ENCODE measurements at regions not wholly inside any gene's neighbourhood (a gene's known extent, or its start where the extent isn't known, plus 50 kb on each side); places are given as distances from the start of the nearest gene placed in this dataset.
"Not testable (repeated sequence)": the region's sequence is repeated elsewhere in the genome, so short reads cannot be mapped to it uniquely, and the experiment has no call there.

- DNase-seq (no peak), ATAC-seq (ENCODE audit: low read depth) (no peak)
- no peak overlapping the region for H3K27ac Mint-ChIP-seq
- H3K36me3 Mint-ChIP-seq = no peaks in the 10 kb centered on the region
- POLR2A ChIA-PET = no interaction called here
- no peaks in the 10 kb centered on the region for H3K4me1 Mint-ChIP-seq
- no peak overlapping the region for H3K4me3 Mint-ChIP-seq
- H3K9me3 Mint-ChIP-seq = peaks cover 2% of the 10 kb centered on the region
- H3K27me3 Mint-ChIP-seq = peaks cover 4% of the 10 kb centered on the region
Measured at GRCh38 chrX:112577146-112577545, 102.6 kb downstream of the LHFPL1 start.

GRCh38 chrX:112571388-112571787 lies 108.3 kb downstream of the LHFPL1 start:
- ATAC-seq (ENCODE audit: low read depth) (no peak), DNase-seq (no peak)
- Mint-ChIP-seq H3K4me1 (no peaks in the 10 kb centered on the region), H3K27me3 (no peaks in the 10 kb centered on the region), H3K36me3 (no peaks in the 10 kb centered on the region), H3K9me3 (peaks cover 2% of the 10 kb centered on the region), H3K4me3 (no peak overlapping the region), H3K27ac (no peak overlapping the region)
- POLR2A ChIA-PET = no interaction called here

GRCh38 chrX:112555831-112556230 lies 123.9 kb downstream of the LHFPL1 start:
- no peak for ATAC-seq (ENCODE audit: low read depth)

GRCh38 chrX:112545051-112545450 lies 134.7 kb downstream of the LHFPL1 start:
- H3K27ac Mint-ChIP-seq = no peak overlapping the region
- POLR2A ChIA-PET = no interaction called here
- no peaks in the 10 kb centered on the region for H3K9me3 Mint-ChIP-seq
- no peaks in the 10 kb centered on the region for H3K27me3 Mint-ChIP-seq
- H3K4me3 Mint-ChIP-seq = no peak overlapping the region
- no peaks in the 10 kb centered on the region for H3K36me3 Mint-ChIP-seq
- H3K4me1 Mint-ChIP-seq = no peaks in the 10 kb centered on the region
- ATAC-seq (ENCODE audit: low read depth) (no peak), DNase-seq (no peak)

More at GRCh38 chrX:112555831-112556230, 123.9 kb downstream of the LHFPL1 start:
- Mint-ChIP-seq H3K4me1 (no peaks in the 10 kb centered on the region), H3K27ac (no peak overlapping the region), H3K36me3 (no peaks in the 10 kb centered on the region), H3K4me3 (no peak overlapping the region), H3K9me3 (no peaks in the 10 kb centered on the region), H3K27me3 (no peaks in the 10 kb centered on the region)
- DNase-seq = no peak
- POLR2A ChIA-PET = no interaction called here

GRCh38 chrX:112536544-112536943 lies 143.2 kb downstream of the LHFPL1 start:
- H3K4me3 Mint-ChIP-seq = no peak overlapping the region
- no peaks in the 10 kb centered on the region for H3K4me1 Mint-ChIP-seq
- no peaks in the 10 kb centered on the region for H3K9me3 Mint-ChIP-seq
- no peak overlapping the region for H3K27ac Mint-ChIP-seq
- POLR2A ChIA-PET = no interaction called here
- no peak for DNase-seq
- no peak for ATAC-seq (ENCODE audit: low read depth)
- H3K36me3 Mint-ChIP-seq = no peaks in the 10 kb centered on the region
- H3K27me3 Mint-ChIP-seq = no peaks in the 10 kb centered on the region

GRCh38 chrX:112527903-112528302 lies 151.8 kb downstream of the LHFPL1 start:
- Mint-ChIP-seq H3K4me3 (no peak overlapping the region), H3K27me3 (no peaks in the 10 kb centered on the region), H3K4me1 (no peaks in the 10 kb centered on the region), H3K36me3 (no peaks in the 10 kb centered on the region), H3K9me3 (no peaks in the 10 kb centered on the region), H3K27ac (no peak overlapping the region)
- ATAC-seq (ENCODE audit: low read depth) (no peak), DNase-seq (no peak)
- POLR2A ChIA-PET = no interaction called here

GRCh38 chrX:112521676-112522075 lies 158.1 kb downstream of the LHFPL1 start:
- no peaks in the 10 kb centered on the region for H3K36me3 Mint-ChIP-seq
- H3K4me3 Mint-ChIP-seq = no peak overlapping the region
- no peaks in the 10 kb centered on the region for H3K4me1 Mint-ChIP-seq
- no peak for DNase-seq
- H3K9me3 Mint-ChIP-seq = no peaks in the 10 kb centered on the region
- no peak for ATAC-seq (ENCODE audit: low read depth)
- POLR2A ChIA-PET = no interaction called here
- no peak overlapping the region for H3K27ac Mint-ChIP-seq
- H3K27me3 Mint-ChIP-seq = no peaks in the 10 kb centered on the region

GRCh38 chrX:112520124-112520523 lies 159.6 kb downstream of the LHFPL1 start:
- Mint-ChIP-seq H3K9me3 (no peaks in the 10 kb centered on the region), H3K27me3 (no peaks in the 10 kb centered on the region), H3K27ac (no peak overlapping the region), H3K4me3 (no peak overlapping the region), H3K36me3 (no peaks in the 10 kb centered on the region), H3K4me1 (no peaks in the 10 kb centered on the region)
- DNase-seq (no peak), ATAC-seq (ENCODE audit: low read depth) (no peak)
- POLR2A ChIA-PET = no interaction called here

- H3K36me3 Mint-ChIP-seq = no peaks in the 10 kb centered on the region
Measured at GRCh38 chrX:112513154-112513553, 166.6 kb downstream of the LHFPL1 start.

GRCh38 chrX:112512509-112512908 lies 167.2 kb downstream of the LHFPL1 start:
- Mint-ChIP-seq H3K27ac (no peak overlapping the region), H3K4me1 (no peaks in the 10 kb centered on the region), H3K27me3 (no peaks in the 10 kb centered on the region), H3K9me3 (no peaks in the 10 kb centered on the region), H3K4me3 (no peak overlapping the region), H3K36me3 (no peaks in the 10 kb centered on the region)
- ATAC-seq (ENCODE audit: low read depth) (no peak), DNase-seq (no peak)
- POLR2A ChIA-PET = no interaction called here

More at GRCh38 chrX:112513154-112513553, 166.6 kb downstream of the LHFPL1 start:
- Mint-ChIP-seq H3K27me3 (no peaks in the 10 kb centered on the region), H3K9me3 (no peaks in the 10 kb centered on the region), H3K4me3 (no peak overlapping the region), H3K27ac (no peak overlapping the region), H3K4me1 (no peaks in the 10 kb centered on the region)
- no peak for ATAC-seq (ENCODE audit: low read depth)
- no peak for DNase-seq
- POLR2A ChIA-PET = no interaction called here

GRCh38 chrX:112510629-112511028 lies 169.1 kb downstream of the LHFPL1 start:
- Mint-ChIP-seq H3K36me3 (no peaks in the 10 kb centered on the region), H3K4me1 (no peaks in the 10 kb centered on the region), H3K4me3 (no peak overlapping the region), H3K27me3 (no peaks in the 10 kb centered on the region), H3K27ac (no peak overlapping the region), H3K9me3 (no peaks in the 10 kb centered on the region)
- ATAC-seq (ENCODE audit: low read depth) (no peak), DNase-seq (no peak)
- POLR2A ChIA-PET = no interaction called here

- DNase-seq (no peak), ATAC-seq (ENCODE audit: low read depth) (no peak)
- Mint-ChIP-seq H3K36me3 (no peaks in the 10 kb centered on the region), H3K4me3 (no peak overlapping the region), H3K9me3 (no peaks in the 10 kb centered on the region), H3K27me3 (no peaks in the 10 kb centered on the region), H3K27ac (no peak overlapping the region), H3K4me1 (no peaks in the 10 kb centered on the region)
- POLR2A ChIA-PET = no interaction called here
Measured at GRCh38 chrX:112477653-112478052, 202.1 kb downstream of the LHFPL1 start.

GRCh38 chrX:112473654-112474053 lies 206.1 kb downstream of the LHFPL1 start:
- POLR2A ChIA-PET = no interaction called here
- DNase-seq = no peak
- Mint-ChIP-seq H3K4me1 (no peaks in the 10 kb centered on the region), H3K36me3 (no peaks in the 10 kb centered on the region), H3K4me3 (no peak overlapping the region), H3K27ac (no peak overlapping the region), H3K9me3 (no peaks in the 10 kb centered on the region), H3K27me3 (no peaks in the 10 kb centered on the region)
- ATAC-seq (ENCODE audit: low read depth) = no peak

- no peaks in the 10 kb centered on the region for H3K36me3 Mint-ChIP-seq
- H3K27me3 Mint-ChIP-seq = no peaks in the 10 kb centered on the region
- ATAC-seq (ENCODE audit: low read depth) = no peak
- H3K9me3 Mint-ChIP-seq = no peaks in the 10 kb centered on the region
- no peak overlapping the region for H3K4me3 Mint-ChIP-seq
- POLR2A ChIA-PET = no interaction called here
- no peaks in the 10 kb centered on the region for H3K4me1 Mint-ChIP-seq
- no peak for DNase-seq
- no peak overlapping the region for H3K27ac Mint-ChIP-seq
Measured at GRCh38 chrX:112470551-112470950, 209.2 kb downstream of the LHFPL1 start.

- H3K27me3 Mint-ChIP-seq; H3K4me1 Mint-ChIP-seq; DNase-seq; H3K4me3 Mint-ChIP-seq; H3K36me3 Mint-ChIP-seq; POLR2A ChIA-PET; ATAC-seq (ENCODE audit: low read depth); H3K9me3 Mint-ChIP-seq; H3K27ac Mint-ChIP-seq: not testable (repeated sequence)
Measured at GRCh38 chrX:112461949-112462450, 217.7 kb downstream of the LHFPL1 start.

Measured in activated naive CD8-positive, alpha-beta T cell treated with anti-CD3 and anti-CD28 coated beads, Interleukin-2, amount 10 ng/mL, durations not matched to agents 7 days and 5 days (primary cell).